SH-SY5Y (cell line): ENCODE measurements at regions not wholly inside any gene's neighbourhood (a gene's known extent, or its start where the extent isn't known, plus 50 kb on each side); places are given as distances from the start of the nearest gene placed in this dataset.

ENCODE experiments used
- GATA2 ChIP-seq: IDR thresholded peaks from 2 replicates; pipeline ENCODE4 v1.6.1; 2011; ENCODE audit warnings: mild to moderate bottlenecking, low read depth, low read length
- GATA3 ChIP-seq: IDR thresholded peaks from 2 replicates; pipeline ENCODE4 v1.6.1; 2011; ENCODE audit warnings: low read depth, mild to moderate bottlenecking, low read length, moderate library complexity

DNA sequence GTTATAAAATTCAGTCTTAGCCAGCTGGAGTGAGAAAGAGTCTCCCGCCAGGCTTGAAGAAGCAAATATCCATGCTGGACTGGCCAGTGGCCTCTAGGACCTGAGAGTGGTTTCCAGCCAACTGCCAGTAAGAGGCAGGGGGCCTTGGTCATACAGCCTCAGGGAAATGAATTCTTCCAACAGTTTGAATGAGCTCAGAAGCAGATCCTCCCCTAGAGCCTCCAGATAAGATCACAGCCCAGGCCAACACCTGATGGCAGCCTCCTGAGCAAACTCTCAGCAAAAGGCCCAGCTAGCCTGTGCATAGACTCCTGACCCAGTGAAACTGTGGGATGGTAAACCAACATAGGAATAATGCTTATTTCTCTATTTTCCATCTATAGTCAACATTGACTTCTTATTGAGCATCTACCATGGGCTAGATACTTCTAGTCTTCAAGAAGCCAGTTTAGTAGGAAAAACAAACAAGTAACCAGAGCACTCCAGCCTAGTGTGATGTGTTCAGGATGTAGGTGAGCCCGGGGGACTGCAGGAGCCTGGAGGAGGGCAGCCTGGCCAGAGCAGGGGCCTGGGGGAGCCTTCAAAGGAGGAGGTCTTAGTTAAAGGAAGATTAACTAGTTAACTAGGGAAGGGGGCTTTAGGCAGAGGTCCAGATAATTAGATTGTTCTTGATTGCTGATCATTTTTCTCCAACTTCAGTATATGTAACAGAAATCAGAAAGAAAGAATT lies 115.4 kb upstream of the ADO start:
- TF ChIP-seq GATA2: no peak
- TF ChIP-seq GATA3: no peak
